Left cardiac atrium (tissue), 4 donors: ENCODE measurements at regions not wholly inside any gene's neighbourhood (a gene's known extent, or its start where the extent isn't known, plus 50 kb on each side); places are given as distances from the start of the nearest gene placed in this dataset.
A peak's percentile ranks its signal among the peaks of the same experiment; 100 is the strongest.
"Not testable (repeated sequence)": the region's sequence is repeated elsewhere in the genome, so short reads cannot be mapped to it uniquely, and the experiment has no call there.

Source experiments
- ATAC-seq, 2 donors: fragments of 200-7000 bp; cut with Tn5 transposase; one replicate each; pipeline ENCODE4 v1.9.1; 2020; ENCODE audit warnings: mild to moderate bottlenecking in 2 of 2, moderate library complexity in 2 of 2
- DNase-seq: peaks from one replicate; pipeline ENCODE4 v3.0.0-alpha.2; 2020
- intact Hi-C, 2 donors: fragments of 100-400 bp; cut with DNase I; formaldehyde crosslinking; loops; one replicate each; pipeline versions ENCODE4 v1.14.1 to v1.15.1; 2022 to 2023
- donor health status: DM: no; HTN: yes; CAD: no.
- donor health status: DM: no; HTN: yes; CAD: no; lungs with severe emphysema.
- donor health status: DM: yes; HTN: yes; CAD: no.
- donor health status: Dilated cardiomyopathy.

DNA sequence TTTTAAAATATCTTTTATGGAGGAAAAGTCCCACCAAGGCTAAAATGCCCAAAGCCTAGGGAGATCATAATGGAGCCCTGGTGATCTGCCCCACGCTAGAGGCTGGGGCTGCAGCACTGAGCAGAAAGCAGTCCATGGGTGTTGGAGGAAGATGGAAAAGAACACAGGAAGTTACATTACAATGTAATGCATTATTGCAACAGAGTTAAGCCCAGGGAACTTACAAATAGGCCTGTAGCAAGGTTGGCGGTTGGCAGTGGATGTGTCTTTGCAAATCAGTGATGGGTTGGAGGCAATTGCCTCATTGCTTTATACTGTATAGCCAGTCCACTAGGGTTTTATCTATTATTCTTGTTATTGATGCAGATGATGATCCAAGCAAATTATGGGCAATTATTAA is 399.9 kb downstream of the NDFIP2 start:
- DNase-seq (no peak), ATAC-seq (no peak)
- intact Hi-C loops: no loop called here

DNA sequence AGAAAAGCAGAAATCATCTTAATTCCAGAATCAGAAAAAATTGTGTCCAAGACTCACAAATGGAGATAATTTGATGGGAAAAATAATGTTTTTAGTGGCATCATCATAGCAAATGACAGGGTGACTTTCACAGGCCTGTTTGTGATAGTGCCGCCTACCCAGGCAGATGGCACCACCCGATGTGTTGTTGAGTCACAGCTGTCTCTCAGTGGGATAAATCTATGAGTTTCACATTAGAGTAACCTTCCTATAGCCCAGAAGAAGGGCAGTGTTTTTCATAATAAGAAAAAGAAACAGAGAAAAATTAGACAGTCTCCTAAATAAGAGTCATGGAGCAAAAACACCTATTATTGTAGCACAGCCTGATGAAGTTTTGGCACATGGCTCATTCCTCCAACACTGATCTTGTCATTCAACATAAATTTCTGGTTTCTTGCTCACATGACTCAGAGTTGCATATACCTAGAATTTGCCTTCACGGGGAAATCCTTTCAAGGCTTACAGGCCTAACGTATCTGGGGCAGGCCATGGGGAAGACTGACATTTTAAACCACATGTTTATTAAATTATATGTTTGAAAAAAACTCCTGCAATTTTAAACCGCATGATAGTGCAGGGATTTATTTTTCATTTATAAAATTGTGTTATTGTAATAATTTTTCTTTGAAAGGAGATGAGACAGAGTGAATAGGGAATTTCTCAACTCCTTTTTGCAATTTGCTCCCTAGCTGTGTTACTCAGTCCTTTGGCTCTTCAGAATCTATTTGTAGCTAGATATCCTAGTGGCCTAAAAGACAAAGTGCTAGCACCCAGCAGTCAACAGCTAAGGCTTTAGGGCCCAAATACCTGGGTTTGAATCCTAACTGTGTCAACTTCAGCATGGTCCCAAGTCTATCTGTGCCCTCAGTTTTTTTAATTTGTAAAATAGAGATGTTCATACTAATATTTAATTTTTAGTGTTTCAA is 393.7 kb downstream of the NDFIP2 start:
- ATAC-seq: no peak
- no peak for DNase-seq

GRCh38 chr13:79871594-79871993 is 390.6 kb downstream of the NDFIP2 start:
- DNase-seq: no peak

More for the DNA sequence above, 393.7 kb downstream of the NDFIP2 start:
- intact Hi-C loops: no loop called here

GRCh38 chr13:79870766-79871165 is 389.8 kb downstream of the NDFIP2 start:
- no peak for DNase-seq
- intact Hi-C loops: no loop called here
- ATAC-seq: no peak

More at GRCh38 chr13:79871594-79871993, 390.6 kb downstream of the NDFIP2 start:
- no peak for ATAC-seq
- intact Hi-C loops: no loop called here

GRCh38 chr13:79870123-79870522 is 389.2 kb downstream of the NDFIP2 start:
- intact Hi-C loops: no loop called here
- ATAC-seq (no peak), DNase-seq (no peak)

DNA sequence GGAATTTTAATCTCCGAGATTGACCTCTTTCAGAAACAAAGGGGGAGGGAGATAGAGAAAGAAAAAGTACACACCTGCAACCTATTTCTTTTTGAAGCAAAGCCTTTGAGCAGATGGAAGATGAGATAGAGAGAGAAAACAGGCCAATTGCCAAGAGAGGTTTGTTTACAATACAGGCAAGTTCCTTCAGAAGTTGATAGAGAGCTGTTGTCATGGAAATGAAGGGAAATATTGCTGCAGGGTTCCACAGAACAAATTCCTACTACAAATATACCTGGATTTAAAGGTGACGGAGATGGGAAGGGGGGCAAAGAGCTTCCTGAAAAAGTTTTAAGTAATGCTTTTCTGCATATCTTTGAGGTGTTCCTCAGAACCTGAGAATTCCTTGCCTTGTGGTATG is 388.4 kb downstream of the NDFIP2 start:
- no peak for DNase-seq
- intact Hi-C loops: no loop called here
- no peak for ATAC-seq

DNA sequence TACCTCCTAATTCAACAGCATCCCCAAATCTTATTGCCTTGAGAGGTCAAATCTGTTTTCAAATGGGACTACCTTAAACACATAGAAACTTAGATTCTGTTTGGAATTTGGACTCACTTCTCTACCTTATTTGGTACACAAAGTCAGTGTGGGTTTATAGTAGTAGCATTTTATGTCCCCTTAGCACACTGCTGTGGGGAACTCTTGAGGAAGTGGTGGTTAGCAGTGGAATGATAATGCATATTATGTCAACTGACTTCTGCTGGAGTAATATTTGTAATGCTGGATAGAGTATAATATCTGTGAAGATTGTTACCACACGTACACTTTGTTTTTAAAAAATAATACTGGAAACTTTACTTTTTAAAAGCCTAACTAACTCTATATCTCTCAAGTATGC is 386.3 kb downstream of the NDFIP2 start:
- intact Hi-C loops: no loop called here
- ATAC-seq (no peak), DNase-seq (no peak)

DNA sequence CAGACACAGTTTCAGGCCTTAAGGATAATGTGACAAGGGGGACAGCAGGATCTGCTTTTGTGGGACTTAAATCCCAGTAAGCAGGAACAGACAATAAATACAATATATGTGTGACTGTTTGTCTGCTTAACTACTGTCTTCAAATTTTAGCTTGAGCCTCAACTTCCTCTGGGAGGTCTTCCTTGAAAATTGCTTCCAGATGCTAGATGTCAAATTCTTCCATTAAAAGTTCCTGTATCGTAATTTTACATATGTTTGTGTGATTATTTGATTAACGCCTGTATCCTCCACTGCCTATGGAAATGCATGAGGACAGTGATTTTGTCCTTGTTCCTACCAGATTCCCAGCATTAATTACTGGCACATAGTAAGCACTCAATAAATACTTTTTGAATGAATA is 385.5 kb downstream of the NDFIP2 start:
- DNase-seq: no peak
- intact Hi-C loops: no loop called here
- no peak for ATAC-seq

- intact Hi-C loops: no loop called here
- ATAC-seq: no peak
- DNase-seq: no peak
These were observed 381.6 kb downstream of the NDFIP2 start for GRCh38 chr13:79862515-79862914.

- intact Hi-C loops: no loop called here
- DNase-seq: no peak
- no peak for ATAC-seq
These were observed 380.8 kb downstream of the NDFIP2 start for GRCh38 chr13:79861731-79862130.

GRCh38 chr13:79860791-79861190 is 379.8 kb downstream of the NDFIP2 start:
- DNase-seq (no peak), ATAC-seq (no peak)
- intact Hi-C loops: no loop called here

GRCh38 chr13:79859756-79860155 is 378.8 kb downstream of the NDFIP2 start:
- intact Hi-C loops: no loop called here
- ATAC-seq: no peak
- no peak for DNase-seq

GRCh38 chr13:79853251-79853650 is 372.3 kb downstream of the NDFIP2 start:
- ATAC-seq (no peak), DNase-seq (no peak)
- intact Hi-C loops: no loop called here

- intact Hi-C loops: no loop called here
- DNase-seq: no peak
- ATAC-seq: no peak
These were observed 370.4 kb downstream of the NDFIP2 start for GRCh38 chr13:79851318-79851717.

GRCh38 chr13:79847882-79848592 is 367.1 kb downstream of the NDFIP2 start:
- intact Hi-C loops: no loop called here
- DNase-seq (no peak), ATAC-seq (peak in 1 of 2 donors; percentile 63)

GRCh38 chr13:79846386-79846785 is 365.4 kb downstream of the NDFIP2 start:
- ATAC-seq (no peak), DNase-seq (no peak)
- intact Hi-C loops: no loop called here

- ATAC-seq: no peak
- no peak for DNase-seq
- intact Hi-C loops: no loop called here
These were observed 356.9 kb downstream of the NDFIP2 start for GRCh38 chr13:79837741-79838450.

- DNase-seq, ATAC-seq, intact Hi-C loops: not testable (repeated sequence)
These were observed 355.2 kb downstream of the NDFIP2 start for GRCh38 chr13:79836121-79836520.

GRCh38 chr13:79834876-79835275 is 353.9 kb downstream of the NDFIP2 start:
- ATAC-seq (no peak), DNase-seq (no peak)
- intact Hi-C loops: no loop called here

- intact Hi-C loops: no loop called here
- DNase-seq: no peak
These were observed 353.0 kb downstream of the NDFIP2 start for GRCh38 chr13:79833991-79834390.

More at GRCh38 chr13:79833991-79834390, 353.0 kb downstream of the NDFIP2 start:
- no peak for ATAC-seq
